ENCODE measurements at regions not wholly inside any gene's neighbourhood (a gene's known extent, or its start where the extent isn't known, plus 50 kb on each side); places are given as distances from the start of the nearest gene placed in this dataset.
A peak's percentile ranks its signal among the peaks of the same experiment; 100 is the strongest.

GRCh38 chr6:149160943-149161342 lies 156.6 kb upstream of the TAB2 start:
- intact Hi-C loops (cut with DNase I): no loop called here
- no peak for FAIRE-seq
- H3K4me3 ChIP-seq: no peak overlapping the region
- no peaks in the 10 kb centered on the region for H3K36me3 ChIP-seq
- TF ChIP-seq CTCF (IDR thresholded peaks at IDR 0.05): no peak
- no peak for ATAC-seq
- peaks cover 0 to 2% (median 0%) of the 10 kb centered on the region in 4 donors for H3K9me3 ChIP-seq
- no peak overlapping the region for H3K27ac ChIP-seq
- DNase-seq: no peak
- WGBS, 2 donors: 35 to 53% methylated on average over 1 of the region's 1 CpG
- H3K27me3 ChIP-seq: no peaks in the 10 kb centered on the region
- no peaks in the 10 kb centered on the region for H3K4me1 ChIP-seq

DNA sequence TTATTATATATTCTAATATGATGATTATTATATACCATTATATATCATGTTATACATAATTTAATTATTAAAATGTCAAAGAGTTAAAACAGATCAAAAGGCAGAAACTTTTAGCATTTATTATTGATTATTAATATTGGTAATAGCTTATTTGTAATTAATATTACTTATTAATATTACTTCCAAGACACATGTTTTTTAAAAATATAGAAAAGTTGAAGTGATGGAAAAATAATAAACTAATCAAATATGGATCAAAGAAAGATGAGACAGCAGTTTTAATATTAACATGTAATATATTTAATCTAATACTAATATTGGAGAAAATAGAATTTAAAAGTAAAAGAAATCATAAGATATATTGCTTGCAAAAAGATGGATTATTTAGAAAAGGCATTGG lies 154.6 kb upstream of the TAB2 start:
- no peak for DNase-seq
- FAIRE-seq: peak; percentile 95

DNA sequence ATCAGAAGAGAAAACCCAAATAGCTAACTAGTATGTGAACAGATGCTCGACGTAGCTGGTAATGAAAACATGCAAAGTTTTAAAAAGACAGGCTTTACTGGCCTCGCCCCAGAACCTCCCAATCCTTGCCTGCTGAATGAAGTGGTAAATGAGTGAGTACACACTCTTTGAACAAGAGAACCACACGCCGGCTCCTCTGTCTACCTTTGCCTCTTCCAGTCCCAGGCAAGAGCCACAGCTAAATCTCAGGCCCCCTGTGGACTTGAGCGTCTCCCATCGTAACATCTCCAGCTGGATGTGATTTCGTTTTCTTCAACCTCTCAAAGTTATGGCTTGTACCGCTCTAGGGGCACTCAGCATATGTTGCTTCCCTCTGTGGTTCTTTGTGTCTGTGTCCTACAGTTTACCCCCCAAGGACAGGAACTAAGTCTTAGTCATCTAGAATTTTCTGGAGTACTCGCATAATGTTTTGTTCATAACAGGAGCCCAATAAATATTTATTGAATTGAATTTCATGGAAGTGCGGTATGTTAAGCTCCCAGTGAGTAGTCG lies 153.2 kb upstream of the TAB2 start:
- Histone ChIP-seq H3K27ac (no peak overlapping the region), H3K27me3 (no peaks in the 10 kb centered on the region), H3K36me3 (no peaks in the 10 kb centered on the region), H3K9me3 (peaks cover 0 to 2% (median 0%) of the 10 kb centered on the region in 4 donors), H3K4me1 (no peaks in the 10 kb centered on the region), H3K4me3 (no peak overlapping the region)
- FAIRE-seq: no peak
- no peak for ATAC-seq
- intact Hi-C loops (cut with DNase I): no loop called here
- TF ChIP-seq CTCF (IDR thresholded peaks at IDR 0.05): no peak
- 95% methylated on average over 12 of the region's 12 CpGs for WGBS, 2 donors
- no peak for DNase-seq

More for the DNA sequence above, 154.6 kb upstream of the TAB2 start:
- Histone ChIP-seq H3K4me3 (no peak overlapping the region), H3K4me1 (no peaks in the 10 kb centered on the region), H3K9me3 (peaks cover 0 to 2% (median 0%) of the 10 kb centered on the region in 4 donors), H3K27me3 (no peaks in the 10 kb centered on the region), H3K36me3 (no peaks in the 10 kb centered on the region), H3K27ac (no peak overlapping the region)
- intact Hi-C loops (cut with DNase I): no loop called here
- TF ChIP-seq CTCF (IDR thresholded peaks at IDR 0.05): no peak
- no peak for ATAC-seq

DNA sequence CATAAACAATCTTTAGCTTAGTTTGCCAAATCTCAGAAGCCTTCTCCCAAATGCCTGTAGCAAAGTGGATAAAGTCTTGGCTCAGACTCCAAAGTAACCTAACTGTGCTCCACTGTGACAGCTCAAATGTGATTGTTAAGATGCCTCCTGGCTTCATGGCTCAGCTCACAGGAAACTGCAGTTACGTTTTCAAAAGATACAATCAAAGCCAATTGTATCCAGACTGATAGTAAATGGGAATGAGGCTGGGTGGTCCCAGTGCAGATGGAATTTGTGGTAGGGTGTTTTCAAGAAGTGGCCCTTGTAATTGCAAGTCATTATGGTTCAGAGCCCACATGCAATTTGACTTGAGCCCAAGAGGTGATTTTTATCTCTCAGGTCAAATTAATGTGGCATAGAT lies 151.2 kb upstream of the TAB2 start:
- H3K4me3 ChIP-seq: no peak overlapping the region
- FAIRE-seq: no peak
- 23 to 39% methylated on average over 1 of the region's 1 CpG for WGBS, 2 donors
- DNase-seq: no peak
- no peaks in the 10 kb centered on the region for H3K36me3 ChIP-seq
- no peaks in the 10 kb centered on the region for H3K27me3 ChIP-seq
- no peak for TF ChIP-seq CTCF (IDR thresholded peaks at IDR 0.05)
- no peak for ATAC-seq
- no peaks in the 10 kb centered on the region for H3K4me1 ChIP-seq
- intact Hi-C loops (cut with DNase I): no loop called here
- H3K9me3 ChIP-seq: peaks cover 0 to 2% (median 0%) of the 10 kb centered on the region in 4 donors
- no peak overlapping the region for H3K27ac ChIP-seq

- Histone ChIP-seq H3K36me3 (no peaks in the 10 kb centered on the region), H3K4me3 (no peak overlapping the region), H3K27ac (no peak overlapping the region), H3K27me3 (no peaks in the 10 kb centered on the region), H3K9me3 (peaks cover 0 to 2% (median 0%) of the 10 kb centered on the region in 4 donors), H3K4me1 (no peaks in the 10 kb centered on the region)
- WGBS, 2 donors: 66 to 69% methylated on average over 8 of the region's 8 CpGs
- no peak for ATAC-seq
- FAIRE-seq: no peak
- intact Hi-C loops (cut with DNase I): no loop called here
- DNase-seq: peak in 1 of 6 donors; percentile 46
- no peak for TF ChIP-seq CTCF (IDR thresholded peaks at IDR 0.05)
These were observed 150.8 kb upstream of the TAB2 start for GRCh38 chr6:149166747-149167146.

Data from pancreas (tissue), 10 donors.